ENCODE measurements at regions not wholly inside any gene's neighbourhood (a gene's known extent, or its start where the extent isn't known, plus 50 kb on each side); places are given as distances from the start of the nearest gene placed in this dataset.
A peak's percentile ranks its signal among the peaks of the same experiment; 100 is the strongest.

DNA sequence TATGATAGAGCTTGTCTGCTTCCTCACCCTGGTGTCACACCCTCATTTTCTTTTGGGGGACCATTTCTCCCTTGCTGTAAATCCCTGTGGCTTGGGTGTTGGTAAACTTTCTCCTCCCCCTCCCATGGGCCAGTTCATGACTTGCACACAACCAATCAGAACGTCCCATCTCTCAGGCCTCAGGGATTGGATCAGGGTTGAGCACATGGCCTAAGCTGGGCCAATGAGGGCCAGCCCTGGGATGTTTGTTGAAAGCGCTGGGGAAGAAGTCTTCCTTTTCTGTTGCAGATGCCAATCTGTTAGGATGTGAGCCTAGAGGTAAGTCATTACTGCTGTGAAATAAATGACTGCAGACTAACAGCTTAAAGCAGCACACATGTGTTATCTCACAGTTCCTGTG is 136.7 kb downstream of the AACS start:
- no peak for DNase-seq (ENCODE audit: low read depth)
- no peak overlapping the region for H3K4me3 ChIP-seq (ENCODE audit: low read length)
- TF ChIP-seq, protein P1, sequence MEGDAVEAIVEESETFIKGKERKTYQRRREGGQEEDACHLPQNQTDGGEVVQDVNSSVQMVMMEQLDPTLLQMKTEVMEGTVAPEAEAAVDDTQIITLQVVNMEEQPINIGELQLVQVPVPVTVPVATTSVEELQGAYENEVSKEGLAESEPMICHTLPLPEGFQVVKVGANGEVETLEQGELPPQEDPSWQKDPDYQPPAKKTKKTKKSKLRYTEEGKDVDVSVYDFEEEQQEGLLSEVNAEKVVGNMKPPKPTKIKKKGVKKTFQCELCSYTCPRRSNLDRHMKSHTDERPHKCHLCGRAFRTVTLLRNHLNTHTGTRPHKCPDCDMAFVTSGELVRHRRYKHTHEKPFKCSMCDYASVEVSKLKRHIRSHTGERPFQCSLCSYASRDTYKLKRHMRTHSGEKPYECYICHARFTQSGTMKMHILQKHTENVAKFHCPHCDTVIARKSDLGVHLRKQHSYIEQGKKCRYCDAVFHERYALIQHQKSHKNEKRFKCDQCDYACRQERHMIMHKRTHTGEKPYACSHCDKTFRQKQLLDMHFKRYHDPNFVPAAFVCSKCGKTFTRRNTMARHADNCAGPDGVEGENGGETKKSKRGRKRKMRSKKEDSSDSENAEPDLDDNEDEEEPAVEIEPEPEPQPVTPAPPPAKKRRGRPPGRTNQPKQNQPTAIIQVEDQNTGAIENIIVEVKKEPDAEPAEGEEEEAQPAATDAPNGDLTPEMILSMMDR (IDR thresholded peaks at IDR 0.05; ENCODE audit: insufficient read depth, low read depth, low read length, missing control alignments) = no peak

DNA sequence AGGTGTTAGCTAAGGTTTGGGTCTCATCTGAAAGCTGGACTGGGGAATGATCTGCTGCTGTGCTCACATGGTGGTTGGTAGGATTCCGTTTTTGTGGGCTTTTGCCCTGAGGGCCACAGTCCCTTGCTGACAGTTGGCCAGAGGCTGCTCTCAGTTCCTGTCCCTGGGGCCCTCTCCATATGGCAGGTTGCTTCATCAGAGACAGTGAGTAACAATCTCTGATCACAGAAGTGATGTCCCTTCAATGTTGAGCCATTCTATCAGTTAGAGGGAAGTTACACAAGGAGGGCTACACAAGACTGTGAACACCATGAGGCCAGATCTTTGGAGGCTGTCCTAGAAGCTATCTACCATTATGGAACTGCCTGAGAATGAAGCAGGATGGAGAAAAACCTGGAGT is 137.2 kb downstream of the AACS start:
- DNase-seq (ENCODE audit: low read depth) = no peak
- TF ChIP-seq, protein P1 (IDR thresholded peaks at IDR 0.05; ENCODE audit: insufficient read depth, low read depth, low read length, missing control alignments) = no peak
- H3K4me3 ChIP-seq (ENCODE audit: low read length) = no peak overlapping the region

GRCh38 chr12:125203145-125203765 is 138.0 kb downstream of the AACS start:
- TF ChIP-seq, protein P1 (IDR thresholded peaks at IDR 0.05; ENCODE audit: insufficient read depth, low read depth, low read length, missing control alignments) = peak; percentile 66

GRCh38 chr12:125205386-125205785 is 140.2 kb downstream of the AACS start:
- no peak overlapping the region for H3K4me3 ChIP-seq (ENCODE audit: low read length)
- TF ChIP-seq, protein P1 (IDR thresholded peaks at IDR 0.05; ENCODE audit: insufficient read depth, low read depth, low read length, missing control alignments) = no peak
- no peak for DNase-seq (ENCODE audit: low read depth)

More at GRCh38 chr12:125203145-125203765, 138.0 kb downstream of the AACS start:
- DNase-seq (ENCODE audit: low read depth) = peak; percentile 11
- no peak overlapping the region for H3K4me3 ChIP-seq (ENCODE audit: low read length)

- no peak for DNase-seq (ENCODE audit: low read depth)
- TF ChIP-seq, protein P1 (IDR thresholded peaks at IDR 0.05; ENCODE audit: insufficient read depth, low read depth, low read length, missing control alignments) = no peak
- H3K4me3 ChIP-seq (ENCODE audit: low read length) = no peak overlapping the region
Observed at GRCh38 chr12:125206711-125207110, 141.5 kb downstream of the AACS start.

DNA sequence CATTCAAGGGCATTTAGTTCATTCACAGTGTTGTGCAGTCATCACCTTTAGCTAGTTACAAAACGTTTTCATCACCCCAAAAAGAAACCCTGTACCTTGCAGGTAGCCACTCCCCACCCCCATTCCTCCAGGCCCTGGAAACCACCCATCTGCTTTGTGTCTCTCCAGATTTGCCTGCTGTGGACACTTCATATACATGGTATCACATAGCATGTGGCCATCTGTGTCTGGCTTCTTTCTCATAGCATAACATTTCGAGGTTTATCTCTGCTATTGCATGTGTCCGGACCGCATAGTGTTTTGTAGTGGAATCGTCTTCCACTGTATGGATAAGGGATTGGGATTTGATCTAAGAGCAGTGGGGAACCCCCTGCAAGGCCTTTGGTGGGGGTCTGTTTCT is 143.1 kb downstream of the AACS start:
- DNase-seq (ENCODE audit: low read depth) = no peak
- no peak overlapping the region for H3K4me3 ChIP-seq (ENCODE audit: low read length)
- TF ChIP-seq, protein P1 (IDR thresholded peaks at IDR 0.05; ENCODE audit: insufficient read depth, low read depth, low read length, missing control alignments) = no peak

GRCh38 chr12:125208942-125209341 is 143.7 kb downstream of the AACS start:
- DNase-seq (ENCODE audit: low read depth) = no peak
- no peak overlapping the region for H3K4me3 ChIP-seq (ENCODE audit: low read length)
- TF ChIP-seq, protein P1 (IDR thresholded peaks at IDR 0.05; ENCODE audit: insufficient read depth, low read depth, low read length, missing control alignments) = no peak

All from epithelial cell of esophagus (primary cell).